Right lobe of liver (tissue), 6 donors: ENCODE measurements at regions not wholly inside any gene's neighbourhood (a gene's known extent, or its start where the extent isn't known, plus 50 kb on each side); places are given as distances from the start of the nearest gene placed in this dataset.

Experiments
- ATAC-seq, 4 donors: fragments of 200-7000 bp; cut with Tn5 transposase; one replicate each; pipeline ENCODE4 v1.9.1; 2020; ENCODE audit warnings: mild to moderate bottlenecking in 4 of 4, moderate library complexity in 4 of 4
- DNase-seq, 3 donors: peaks; one replicate each; pipeline ENCODE4 v3.0.0-alpha.2; 2020
- H3K27ac ChIP-seq, 3 donors: fragments of 200-600 bp; one replicate each; pipeline ENCODE4 v1.8.0; 2022
- H3K27me3 ChIP-seq, 2 donors: fragments of 200-600 bp; one replicate each; pipeline ENCODE4 v1.8.0; 2022
- H3K36me3 ChIP-seq, 4 donors: fragments of 200-600 bp; sonication (generic) in 1 of 4; one replicate each; pipeline versions ENCODE4 v1.5.1 to v1.8.0; 2017 to 2022; ENCODE audit warnings: control low read depth in 1 of 4
- H3K4me1 ChIP-seq, 4 donors: fragments of 200-600 bp; sonication (generic) in 1 of 4; one replicate each; pipeline versions ENCODE4 v1.5.1 to v1.8.0; 2017 to 2022; ENCODE audit warnings: control low read depth in 1 of 4
- H3K4me3 ChIP-seq, 3 donors: fragments of 200-600 bp; one replicate each; pipeline ENCODE4 v1.8.0; 2022
- H3K9me3 ChIP-seq, 4 donors: fragments of 200-600 bp; sonication (generic) in 1 of 4; one replicate each; pipeline versions ENCODE4 v1.5.1 to v1.8.0; 2017 to 2022; ENCODE audit warnings: control low read depth in 1 of 4
- CTCF ChIP-seq, 4 donors: fragments of 200-600 bp in 3 of 4; fragments of 450-650 bp in 1 of 4; IDR thresholded peaks; one replicate each; pipeline versions ENCODE4 v1.5.1 to v1.8.0; 2016 to 2022; ENCODE audit warnings: antibody characterized with exemption in 4 of 4, mild to moderate bottlenecking in 2 of 4
- POLR2A ChIP-seq: fragments of 450-650 bp; IDR thresholded peaks from one replicate; pipeline ENCODE4 v1.6.1; 2017; ENCODE audit warnings: antibody characterized with exemption, mild to moderate bottlenecking
- WGBS: methylation state at CpG from one replicate; pipeline ENCODE4 v1.1.6; 2018; ENCODE audit warnings: low coverage, low lambda C conversion rate; ENCODE audit not compliant: insufficient coverage; ENCODE audit errors: missing lambda C conversion rate; 5-methylcytosine and 5-hydroxymethylcytosine counted together
- intact Hi-C, 2 donors: fragments of 100-400 bp; cut with DNase I; formaldehyde crosslinking; loops; one replicate each; pipeline versions ENCODE4 v1.11.2 to v1.14.1; 2022
- donor health status: DM: no; HTN: yes; CAD: no.
- donor health status: DM: no; HTN: no; CAD: no.
- donor health status: DM: no; HTN: no; CAD: no.
- donor health status: DM: no; HTN: yes; CAD: no.
- donor health status: DM: no; HTN: yes; CAD: no.

GRCh38 chr5:17930346-17930745, 296.1 kb downstream of the TAF11L14 start:
- Histone ChIP-seq H3K36me3 (no peaks in the 10 kb centered on the region), H3K9me3 (no peaks in the 10 kb centered on the region), H3K27ac (no peak overlapping the region), H3K4me1 (no peaks in the 10 kb centered on the region), H3K27me3 (no peaks in the 10 kb centered on the region), H3K4me3 (no peak overlapping the region)
- intact Hi-C loops = no loop called here
- DNase-seq (no peak), ATAC-seq (no peak)
- TF ChIP-seq CTCF (IDR thresholded peaks at IDR 0.05) = no peak
- TF ChIP-seq POLR2A = no peak

- Histone ChIP-seq H3K4me3 (no peak overlapping the region), H3K4me1 (no peaks in the 10 kb centered on the region), H3K27ac (no peak overlapping the region), H3K27me3 (no peaks in the 10 kb centered on the region), H3K36me3 (no peaks in the 10 kb centered on the region), H3K9me3 (no peaks in the 10 kb centered on the region)
- ATAC-seq (no peak), DNase-seq (no peak)
- 33% methylated on average over 3 of the region's 3 CpGs for whole genome bisulfite sequencing
- intact Hi-C loops = no loop called here
- TF ChIP-seq CTCF (IDR thresholded peaks at IDR 0.05) (no peak), POLR2A (no peak)
These were observed 309.8 kb downstream of the TAF11L14 start for GRCh38 chr5:17944046-17944445.

GRCh38 chr5:17947029-17947428, 312.8 kb downstream of the TAF11L14 start:
- WGBS = 73% methylated on average over 1 of the region's 1 CpG
- ATAC-seq (no peak), DNase-seq (no peak)
- Histone ChIP-seq H3K4me1 (no peaks in the 10 kb centered on the region), H3K36me3 (no peaks in the 10 kb centered on the region), H3K9me3 (no peaks in the 10 kb centered on the region), H3K4me3 (no peak overlapping the region), H3K27me3 (no peaks in the 10 kb centered on the region), H3K27ac (no peak overlapping the region)
- TF ChIP-seq CTCF (IDR thresholded peaks at IDR 0.05) (no peak), POLR2A (no peak)
- intact Hi-C loops = no loop called here

GRCh38 chr5:17951392-17952169, 317.3 kb downstream of the TAF11L14 start:
- no peak for ATAC-seq
- intact Hi-C loops = no loop called here

More at GRCh38 chr5:17951392-17952169, 317.3 kb downstream of the TAF11L14 start:
- no peaks in the 10 kb centered on the region for H3K27me3 ChIP-seq
- WGBS = 49% methylated on average over 5 of the region's 9 CpGs
- H3K4me1 ChIP-seq = no peaks in the 10 kb centered on the region
- no peak for DNase-seq
- no peak overlapping the region for H3K27ac ChIP-seq
- TF ChIP-seq POLR2A (no peak), CTCF (IDR thresholded peaks at IDR 0.05) (peak in 1 of 4 donors; percentile 5)
- no peak overlapping the region for H3K4me3 ChIP-seq
- no peaks in the 10 kb centered on the region for H3K9me3 ChIP-seq
- H3K36me3 ChIP-seq = no peaks in the 10 kb centered on the region
